ENCODE measurements at regions not wholly inside any gene's neighbourhood (a gene's known extent, or its start where the extent isn't known, plus 50 kb on each side); places are given as distances from the start of the nearest gene placed in this dataset.
"Not testable (repeated sequence)": the region's sequence is repeated elsewhere in the genome, so short reads cannot be mapped to it uniquely, and the experiment has no call there.

GRCh38 chr12:97713270-97713669 is 250.7 kb downstream of the RMST start:
- Histone ChIP-seq H3K79me2 (ENCODE audit: insufficient read depth, low read length) (no peaks in the 10 kb centered on the region), H3K4me1 (ENCODE audit: insufficient read depth, low read length, severe bottlenecking) (no peaks in the 10 kb centered on the region)
- TF ChIP-seq CTCF (IDR thresholded peaks at IDR 0.05; ENCODE audit: low read length) (no peak), EZH2 (IDR thresholded peaks at IDR 0.05; ENCODE audit: borderline replicate concordance, low read length) (no peak)

GRCh38 chr12:97714107-97714563 is 251.5 kb downstream of the RMST start:
- TF ChIP-seq CTCF (IDR thresholded peaks at IDR 0.05; ENCODE audit: low read length) (no peak), EZH2 (IDR thresholded peaks at IDR 0.05; ENCODE audit: borderline replicate concordance, low read length) (no peak)

More at GRCh38 chr12:97713270-97713669, 250.7 kb downstream of the RMST start:
- Histone ChIP-seq H3K4me3 (ENCODE audit: low read depth, low read length, poor library complexity, severe bottlenecking) (no peak overlapping the region), H4K20me1 (ENCODE audit: insufficient read depth, low read length) (no peaks in the 10 kb centered on the region), H3K9me2 (ENCODE audit: low read depth, low read length) (no peaks in the 10 kb centered on the region), H3K9me3 (ENCODE audit: low read length) (no peaks in the 10 kb centered on the region), H3K27me3 (ENCODE audit: insufficient read depth, low read length) (no peaks in the 10 kb centered on the region), H3F3A (ENCODE audit: insufficient read depth, low read length) (no peaks in the 10 kb centered on the region), H3K9ac (ENCODE audit: low read length) (no peak overlapping the region), H3K36me3 (ENCODE audit: insufficient read depth, low read length) (no peaks in the 10 kb centered on the region), H3K27ac (ENCODE audit: low read depth, low read length, poor library complexity, severe bottlenecking) (no peak overlapping the region), H2AFZ (ENCODE audit: low read length) (no peak overlapping the region), H3K4me2 (ENCODE audit: low read length) (no peak overlapping the region)

GRCh38 chr12:97716356-97716755 is 253.8 kb downstream of the RMST start:
- Histone ChIP-seq H3K4me3 (ENCODE audit: low read depth, low read length, poor library complexity, severe bottlenecking) (no peak overlapping the region), H3F3A (ENCODE audit: insufficient read depth, low read length) (no peaks in the 10 kb centered on the region), H3K9me2 (ENCODE audit: low read depth, low read length) (no peaks in the 10 kb centered on the region), H3K36me3 (ENCODE audit: insufficient read depth, low read length) (no peaks in the 10 kb centered on the region), H4K20me1 (ENCODE audit: insufficient read depth, low read length) (no peaks in the 10 kb centered on the region), H3K4me2 (ENCODE audit: low read length) (no peak overlapping the region), H3K27ac (ENCODE audit: low read depth, low read length, poor library complexity, severe bottlenecking) (no peak overlapping the region), H3K27me3 (ENCODE audit: insufficient read depth, low read length) (no peaks in the 10 kb centered on the region), H3K9me3 (ENCODE audit: low read length) (no peaks in the 10 kb centered on the region), H3K4me1 (ENCODE audit: insufficient read depth, low read length, severe bottlenecking) (no peaks in the 10 kb centered on the region), H3K79me2 (ENCODE audit: insufficient read depth, low read length) (no peaks in the 10 kb centered on the region), H3K9ac (ENCODE audit: low read length) (no peak overlapping the region), H2AFZ (ENCODE audit: low read length) (no peak overlapping the region)
- TF ChIP-seq EZH2 (IDR thresholded peaks at IDR 0.05; ENCODE audit: borderline replicate concordance, low read length), result no peak
- peak; percentile 28; the same call in 1 of the 2 replicates for TF ChIP-seq CTCF (IDR thresholded peaks at IDR 0.05; ENCODE audit: low read length)

More at GRCh38 chr12:97714107-97714563, 251.5 kb downstream of the RMST start:
- Histone ChIP-seq H4K20me1 (ENCODE audit: insufficient read depth, low read length) (no peaks in the 10 kb centered on the region), H3K27me3 (ENCODE audit: insufficient read depth, low read length) (no peaks in the 10 kb centered on the region), H3K9ac (ENCODE audit: low read length) (no peak overlapping the region), H3K27ac (ENCODE audit: low read depth, low read length, poor library complexity, severe bottlenecking) (no peak overlapping the region), H3K9me2 (ENCODE audit: low read depth, low read length) (no peaks in the 10 kb centered on the region), H3K79me2 (ENCODE audit: insufficient read depth, low read length) (no peaks in the 10 kb centered on the region), H3K4me2 (ENCODE audit: low read length) (no peak overlapping the region), H3K4me1 (ENCODE audit: insufficient read depth, low read length, severe bottlenecking) (no peaks in the 10 kb centered on the region), H3K4me3 (ENCODE audit: low read depth, low read length, poor library complexity, severe bottlenecking) (no peak overlapping the region), H3F3A (ENCODE audit: insufficient read depth, low read length) (no peaks in the 10 kb centered on the region), H2AFZ (ENCODE audit: low read length) (no peak overlapping the region), H3K9me3 (ENCODE audit: low read length) (no peaks in the 10 kb centered on the region), H3K36me3 (ENCODE audit: insufficient read depth, low read length) (no peaks in the 10 kb centered on the region)

GRCh38 chr12:97723801-97724200 is 261.2 kb downstream of the RMST start:
- H3K4me3 ChIP-seq (ENCODE audit: low read depth, low read length, poor library complexity, severe bottlenecking); H3K4me1 ChIP-seq (ENCODE audit: insufficient read depth, low read length, severe bottlenecking); H2AFZ ChIP-seq (ENCODE audit: low read length); H3K4me2 ChIP-seq (ENCODE audit: low read length); H3K27me3 ChIP-seq (ENCODE audit: insufficient read depth, low read length); H3K27ac ChIP-seq (ENCODE audit: low read depth, low read length, poor library complexity, severe bottlenecking); H4K20me1 ChIP-seq (ENCODE audit: insufficient read depth, low read length); H3K9ac ChIP-seq (ENCODE audit: low read length); H3F3A ChIP-seq (ENCODE audit: insufficient read depth, low read length); H3K79me2 ChIP-seq (ENCODE audit: insufficient read depth, low read length); H3K36me3 ChIP-seq (ENCODE audit: insufficient read depth, low read length); H3K9me2 ChIP-seq (ENCODE audit: low read depth, low read length); H3K9me3 ChIP-seq (ENCODE audit: low read length): not testable (repeated sequence)
